GM12892 (cell line): ENCODE measurements at regions not wholly inside any gene's neighbourhood (a gene's known extent, or its start where the extent isn't known, plus 50 kb on each side); places are given as distances from the start of the nearest gene placed in this dataset.

Experiments
- POLR2A ChIP-seq: IDR thresholded peaks from 2 replicates; pipeline ENCODE4 v1.6.1; 2011; ENCODE audit warnings: low read depth, low read length, control low read depth
- POLR2AphosphoS5 ChIP-seq: IDR thresholded peaks from 2 replicates; pipeline ENCODE4 v1.6.1; 2011; ENCODE audit warnings: low read depth, low read length, control low read depth
- TAF1 ChIP-seq: IDR thresholded peaks from 2 replicates; pipeline ENCODE4 v1.6.1; 2011; ENCODE audit warnings: low read depth, mild to moderate bottlenecking, control low read depth, low read length, borderline replicate concordance

DNA sequence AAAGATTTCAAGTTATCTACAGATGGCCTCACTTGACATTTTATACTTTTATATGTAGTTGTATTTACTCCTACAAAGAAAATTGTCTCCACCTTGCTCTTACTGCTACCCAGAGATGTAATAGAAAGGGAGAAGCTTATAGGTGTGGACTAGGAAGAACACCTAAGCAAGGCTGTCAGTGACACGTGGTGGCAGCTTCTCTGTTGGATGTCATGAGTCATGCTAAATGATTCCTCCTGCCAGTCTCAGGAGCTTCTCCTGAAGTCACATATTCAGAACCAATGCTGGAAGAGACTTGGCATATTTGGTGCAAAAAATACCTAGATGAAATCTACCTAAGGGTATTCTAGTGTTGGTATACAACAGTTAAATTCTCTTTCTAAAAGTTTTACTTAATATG, 184.7 kb downstream of the LRRC3B start:
- no peak for TF ChIP-seq POLR2AphosphoS5
- TF ChIP-seq POLR2A, result no peak
- TF ChIP-seq TAF1, result no peak
